Activated T-helper 2 cell treated with anti-CD3 and anti-CD28 coated beads, Interferon-gamma antibody, Interleukin-2, Interleukin-4, amounts not matched to agents 10 μg/mL and 5 μg/mL and 100 μg/mL, durations not matched to agents 14 hours and 24 hours and 36 hours (primary cell): ENCODE measurements at regions not wholly inside any gene's neighbourhood (a gene's known extent, or its start where the extent isn't known, plus 50 kb on each side); places are given as distances from the start of the nearest gene placed in this dataset.

Experiments used
- DNase-seq: peaks from one replicate; pipeline ENCODE4 v3.0.0; 2021; ENCODE audit warnings: low spot score
- H3K27ac Mint-ChIP-seq: one replicate; pipeline ENCODE4 v1.8.0; 2021; ENCODE audit warnings: mixed read lengths
- H3K27me3 Mint-ChIP-seq: one replicate; pipeline ENCODE4 v1.8.0; 2021; ENCODE audit warnings: low read depth, mixed read lengths
- H3K36me3 Mint-ChIP-seq: one replicate; pipeline ENCODE4 v1.8.0; 2021; ENCODE audit warnings: low read depth, mixed read lengths
- H3K4me1 Mint-ChIP-seq: one replicate; pipeline ENCODE4 v1.8.0; 2021; ENCODE audit warnings: low read depth, mixed read lengths
- H3K4me3 Mint-ChIP-seq: one replicate; pipeline ENCODE4 v1.8.0; 2021; ENCODE audit warnings: low read depth, mild to moderate bottlenecking, moderate library complexity, mixed read lengths
- H3K9me3 Mint-ChIP-seq: one replicate; pipeline ENCODE4 v1.8.0; 2021; ENCODE audit warnings: mixed read lengths
- intact Hi-C: fragments of 100-400 bp; cut with micrococcal nuclease; formaldehyde crosslinking; loops from one replicate; pipeline ENCODE4 v1.15.1; 2023

DNA sequence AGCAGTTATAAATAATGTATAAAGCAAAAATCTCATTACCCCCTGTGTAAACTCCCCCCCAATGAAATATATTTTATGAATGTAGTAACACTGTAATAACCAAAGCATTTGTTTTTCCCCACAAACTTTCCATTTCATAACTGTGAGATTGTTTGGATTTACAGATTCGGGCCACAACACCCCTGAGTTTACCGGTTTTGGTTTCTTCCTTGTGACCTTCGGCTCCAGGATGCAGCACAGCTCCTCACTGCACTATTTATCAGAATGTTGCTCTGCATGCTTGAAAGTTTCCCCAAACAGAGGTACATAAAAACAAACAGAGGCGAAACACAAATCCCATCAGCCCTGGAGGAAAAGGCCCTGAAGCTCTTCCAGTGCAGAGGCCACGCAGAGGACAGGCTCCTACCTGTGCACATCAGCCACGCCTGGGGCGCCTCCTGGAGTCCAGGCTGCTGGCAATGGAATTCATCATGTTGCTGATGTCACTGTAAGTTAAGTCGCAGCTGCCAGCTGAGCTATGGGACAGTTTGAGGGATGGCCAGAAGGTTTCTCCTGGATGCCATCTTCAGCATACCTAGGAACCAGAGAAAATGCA is 122.0 kb downstream of the LMO4 start:
- Mint-ChIP-seq H3K9me3 (no peaks in the 10 kb centered on the region), H3K36me3 (no peaks in the 10 kb centered on the region), H3K27me3 (peaks cover 4% of the 10 kb centered on the region), H3K4me1 (peaks cover 19% of the 10 kb centered on the region), H3K4me3 (no peak overlapping the region), H3K27ac (no peak overlapping the region)
- no peak for DNase-seq
- intact Hi-C loops = no loop called here

DNA sequence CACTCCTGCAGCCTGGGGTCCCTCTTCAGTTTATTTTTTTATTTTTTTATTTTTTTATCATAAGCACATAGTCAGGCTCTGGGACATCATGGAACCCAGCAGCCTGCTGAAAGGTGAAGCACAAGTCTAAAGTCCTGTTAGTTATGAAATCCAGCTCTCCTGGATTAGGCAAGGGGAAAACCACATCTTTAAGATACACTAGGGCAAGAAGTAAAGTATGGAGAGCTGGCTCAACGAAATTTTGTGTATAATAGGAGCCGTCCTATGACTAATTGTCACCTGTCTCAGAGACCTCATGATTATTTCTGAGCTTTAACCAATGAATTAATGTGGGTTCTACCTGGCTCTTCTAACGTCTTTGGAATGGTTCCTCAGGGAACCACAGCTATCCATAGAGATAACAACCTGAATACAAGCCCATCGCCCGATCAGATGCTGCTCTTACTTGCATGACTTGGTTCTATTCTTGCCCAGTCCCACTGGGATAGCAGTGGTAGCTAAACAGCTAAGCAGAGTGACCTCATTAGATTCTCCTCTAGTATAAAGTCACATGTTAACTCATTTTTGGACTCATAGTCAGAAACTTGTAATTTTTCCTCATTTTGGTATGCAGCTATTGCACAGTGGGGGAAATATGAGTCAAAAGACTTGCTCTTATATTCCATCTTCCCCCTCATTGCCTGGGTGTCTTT is 122.7 kb downstream of the LMO4 start:
- H3K27me3 Mint-ChIP-seq = peaks cover 8% of the 10 kb centered on the region
- no peaks in the 10 kb centered on the region for H3K9me3 Mint-ChIP-seq
- peaks cover 19% of the 10 kb centered on the region for H3K4me1 Mint-ChIP-seq
- intact Hi-C loops = no loop called here
- no peak overlapping the region for H3K4me3 Mint-ChIP-seq
- DNase-seq = no peak
- no peak overlapping the region for H3K27ac Mint-ChIP-seq
- no peaks in the 10 kb centered on the region for H3K36me3 Mint-ChIP-seq

DNA sequence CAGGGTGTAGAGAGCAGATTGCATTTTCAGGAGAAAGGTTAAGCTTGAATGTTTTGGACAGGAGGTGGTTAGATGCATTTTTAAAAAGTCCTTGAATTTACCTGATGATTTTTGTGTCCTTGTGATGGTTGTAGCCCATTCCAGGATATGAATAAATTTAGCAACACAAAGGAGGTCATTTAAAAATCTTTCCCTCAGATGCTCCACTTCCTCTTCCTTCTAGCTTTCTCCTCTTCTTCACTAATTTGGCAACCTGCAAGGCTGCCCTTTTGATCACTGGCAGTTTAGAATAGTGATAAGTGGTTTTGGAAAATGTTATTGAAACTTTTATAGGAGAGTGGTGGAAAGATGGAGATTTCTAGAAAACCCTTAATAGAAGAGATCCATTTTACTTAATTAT is 124.0 kb downstream of the LMO4 start:
- H3K36me3 Mint-ChIP-seq = no peaks in the 10 kb centered on the region
- DNase-seq = no peak
- intact Hi-C loops = no loop called here
- peaks cover 19% of the 10 kb centered on the region for H3K4me1 Mint-ChIP-seq
- no peaks in the 10 kb centered on the region for H3K9me3 Mint-ChIP-seq
- no peak overlapping the region for H3K27ac Mint-ChIP-seq
- H3K4me3 Mint-ChIP-seq = no peak overlapping the region
- peaks cover 13% of the 10 kb centered on the region for H3K27me3 Mint-ChIP-seq

DNA sequence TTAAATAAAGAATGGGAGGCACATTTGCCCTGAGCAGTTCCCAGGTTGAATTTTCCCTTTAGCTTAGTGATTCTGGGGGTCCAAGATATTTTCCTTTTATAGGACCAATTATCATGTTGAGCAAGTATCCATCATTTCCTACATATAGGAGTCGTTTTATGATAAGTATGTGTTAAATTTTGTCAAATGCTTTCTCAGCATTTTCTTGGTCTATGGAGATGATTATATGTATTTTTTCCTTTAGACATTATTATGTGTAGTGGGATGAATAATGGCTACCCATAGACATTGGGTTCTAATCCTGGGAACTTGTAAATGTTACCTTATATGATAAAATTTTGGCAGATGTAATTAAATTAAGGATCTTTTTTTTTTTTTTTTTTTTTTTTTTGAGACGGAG is 128.7 kb downstream of the LMO4 start:
- H3K27me3 Mint-ChIP-seq = peaks cover 28% of the 10 kb centered on the region
- no peak for DNase-seq
- no peaks in the 10 kb centered on the region for H3K9me3 Mint-ChIP-seq
- H3K36me3 Mint-ChIP-seq = no peaks in the 10 kb centered on the region
- no peaks in the 10 kb centered on the region for H3K4me1 Mint-ChIP-seq
- no peak overlapping the region for H3K4me3 Mint-ChIP-seq
- intact Hi-C loops = no loop called here
- no peak overlapping the region for H3K27ac Mint-ChIP-seq

DNA sequence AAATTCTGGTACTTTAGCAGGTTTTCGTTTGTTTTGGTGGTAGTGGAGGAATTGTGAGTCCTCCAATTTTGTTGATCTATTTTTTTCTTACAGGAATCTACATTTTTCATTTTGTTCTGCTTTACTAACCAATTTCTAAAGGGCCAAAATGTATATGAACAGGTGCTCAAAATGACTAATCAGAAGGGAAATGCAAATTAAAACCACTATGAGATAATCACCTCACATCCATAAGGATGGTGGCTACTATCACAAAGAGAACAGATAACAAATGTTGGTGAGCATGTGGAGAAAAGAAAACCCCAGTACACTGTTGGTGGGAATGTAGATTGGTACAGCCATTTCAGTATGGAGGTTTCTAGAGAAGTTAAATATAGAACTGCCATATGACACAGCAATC is 134.2 kb downstream of the LMO4 start:
- H3K4me3 Mint-ChIP-seq = no peak overlapping the region
- H3K9me3 Mint-ChIP-seq = no peaks in the 10 kb centered on the region
- H3K27me3 Mint-ChIP-seq = peaks cover 18% of the 10 kb centered on the region
- H3K27ac Mint-ChIP-seq = no peak overlapping the region
- no peak for DNase-seq
- H3K36me3 Mint-ChIP-seq = no peaks in the 10 kb centered on the region
- H3K4me1 Mint-ChIP-seq = no peaks in the 10 kb centered on the region
- intact Hi-C loops = no loop called here

DNA sequence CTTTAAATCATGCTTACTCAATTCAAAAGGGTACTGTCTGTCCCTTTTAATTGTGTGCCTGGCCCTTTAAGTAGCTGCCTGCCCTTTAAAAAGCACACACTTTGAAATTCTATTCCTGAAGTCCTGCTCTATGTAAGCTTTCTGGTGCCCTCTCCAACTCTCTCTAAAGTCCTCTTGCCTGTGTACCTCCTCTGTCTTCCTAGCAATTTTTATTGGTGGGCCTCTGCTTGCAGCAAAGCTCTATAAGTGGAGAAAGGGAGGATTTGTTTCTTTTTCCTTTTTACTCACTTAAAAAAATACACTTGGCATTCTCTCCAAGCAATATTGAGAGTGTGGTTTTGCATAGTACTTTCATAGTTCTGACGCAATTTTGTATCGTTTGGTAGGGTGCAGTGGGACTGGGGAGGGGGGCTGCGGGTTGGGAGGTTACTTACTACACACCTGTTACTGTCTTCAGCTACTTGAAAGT is 135.4 kb downstream of the LMO4 start:
- Mint-ChIP-seq H3K27ac (no peak overlapping the region), H3K4me3 (no peak overlapping the region), H3K36me3 (no peaks in the 10 kb centered on the region), H3K4me1 (no peaks in the 10 kb centered on the region), H3K9me3 (no peaks in the 10 kb centered on the region), H3K27me3 (peaks cover 18% of the 10 kb centered on the region)
- intact Hi-C loops = no loop called here
- no peak for DNase-seq

DNA sequence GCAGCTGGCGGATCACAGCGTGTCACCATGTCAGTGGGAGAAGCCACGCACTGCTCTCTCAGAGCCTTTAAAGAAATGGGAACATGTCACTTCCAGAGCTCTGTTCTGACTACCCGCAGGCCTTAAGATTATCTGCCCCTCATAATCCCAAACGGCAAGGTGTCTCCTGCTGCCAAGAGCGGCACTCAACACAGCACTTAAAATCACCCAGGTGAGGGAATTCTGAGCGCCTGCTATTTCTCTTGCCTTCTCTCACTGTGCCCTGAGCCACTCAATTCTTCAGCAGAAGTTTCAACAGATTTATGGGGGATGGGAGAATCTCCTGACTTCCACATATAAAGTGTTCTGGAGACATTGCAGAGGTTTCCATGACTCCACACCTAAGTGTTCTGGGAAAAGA is 137.9 kb downstream of the LMO4 start:
- intact Hi-C loops = no loop called here
- no peak for DNase-seq
- no peak overlapping the region for H3K4me3 Mint-ChIP-seq
- peaks cover 8% of the 10 kb centered on the region for H3K27me3 Mint-ChIP-seq
- no peaks in the 10 kb centered on the region for H3K4me1 Mint-ChIP-seq
- no peaks in the 10 kb centered on the region for H3K9me3 Mint-ChIP-seq
- H3K27ac Mint-ChIP-seq = no peak overlapping the region
- H3K36me3 Mint-ChIP-seq = no peaks in the 10 kb centered on the region

DNA sequence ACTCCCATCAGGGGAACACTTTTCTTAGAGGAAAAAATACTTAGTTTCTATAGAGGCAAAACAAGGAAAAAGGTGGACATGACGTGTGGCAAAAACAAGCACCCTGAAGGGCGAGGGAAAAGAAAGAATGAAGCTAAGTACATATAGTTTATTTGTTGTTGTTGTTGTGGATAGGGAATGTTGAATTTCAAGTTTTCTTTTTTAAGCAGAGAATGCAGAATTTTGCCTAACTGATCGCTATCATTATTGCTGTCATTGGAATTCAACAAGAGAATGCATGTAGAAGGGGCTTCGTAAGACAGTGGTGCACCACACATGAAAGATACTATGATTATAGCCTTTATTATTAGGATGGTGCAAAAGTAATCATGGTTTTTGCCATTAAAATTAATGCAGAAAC is 144.0 kb downstream of the LMO4 start:
- Mint-ChIP-seq H3K36me3 (no peaks in the 10 kb centered on the region), H3K4me1 (no peaks in the 10 kb centered on the region), H3K27me3 (peaks cover 2% of the 10 kb centered on the region), H3K9me3 (no peaks in the 10 kb centered on the region), H3K4me3 (no peak overlapping the region), H3K27ac (no peak overlapping the region)
- intact Hi-C loops = no loop called here
- DNase-seq = no peak

DNA sequence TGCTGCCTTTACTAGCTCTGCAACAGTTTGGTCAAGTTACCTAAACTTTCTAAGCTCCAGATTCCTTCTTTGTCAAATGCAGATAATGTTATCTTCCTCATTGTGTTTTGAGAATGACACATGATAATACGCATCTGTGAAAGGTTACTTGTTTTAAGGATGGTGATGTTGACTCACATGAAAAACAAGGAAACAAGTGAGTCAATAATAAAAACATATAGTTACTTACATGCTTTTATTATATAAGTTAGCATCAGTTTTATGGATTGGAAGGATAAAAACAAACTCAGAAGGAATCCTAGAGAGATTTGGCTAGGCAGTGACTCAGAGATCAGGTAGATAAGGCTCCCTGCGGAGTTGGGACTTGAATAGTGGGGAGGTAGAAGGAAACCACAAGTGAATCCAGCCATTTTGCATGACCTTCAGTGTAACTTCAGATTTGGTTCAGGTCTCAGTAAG is 144.6 kb downstream of the LMO4 start:
- Mint-ChIP-seq H3K27ac (no peak overlapping the region), H3K4me1 (no peaks in the 10 kb centered on the region), H3K36me3 (no peaks in the 10 kb centered on the region), H3K4me3 (no peak overlapping the region), H3K27me3 (peaks cover 2% of the 10 kb centered on the region), H3K9me3 (no peaks in the 10 kb centered on the region)
- no peak for DNase-seq
- intact Hi-C loops = no loop called here

DNA sequence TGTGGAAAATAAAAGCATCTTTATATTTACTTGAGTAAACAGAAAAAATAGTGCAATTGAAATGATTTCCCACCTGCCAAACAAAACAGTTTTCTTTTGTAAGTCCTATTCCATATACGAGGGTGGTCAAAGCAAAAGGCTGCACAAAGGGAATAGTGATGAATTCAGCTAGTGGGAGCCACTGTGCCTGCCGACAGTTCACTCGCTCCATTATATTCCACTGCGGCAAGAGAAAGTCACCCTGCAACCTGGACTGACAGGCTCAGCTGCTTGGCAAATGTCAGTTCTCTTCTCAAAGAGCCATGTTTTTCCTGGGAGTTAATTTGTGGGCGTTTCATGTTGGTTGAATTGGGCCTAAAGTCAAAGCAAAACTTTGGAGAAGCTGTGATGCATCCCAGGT is 145.4 kb downstream of the LMO4 start:
- no peak overlapping the region for H3K4me3 Mint-ChIP-seq
- no peaks in the 10 kb centered on the region for H3K9me3 Mint-ChIP-seq
- H3K36me3 Mint-ChIP-seq = no peaks in the 10 kb centered on the region
- intact Hi-C loops = no loop called here
- DNase-seq = no peak
- no peaks in the 10 kb centered on the region for H3K4me1 Mint-ChIP-seq
- H3K27me3 Mint-ChIP-seq = peaks cover 2% of the 10 kb centered on the region
- H3K27ac Mint-ChIP-seq = no peak overlapping the region

DNA sequence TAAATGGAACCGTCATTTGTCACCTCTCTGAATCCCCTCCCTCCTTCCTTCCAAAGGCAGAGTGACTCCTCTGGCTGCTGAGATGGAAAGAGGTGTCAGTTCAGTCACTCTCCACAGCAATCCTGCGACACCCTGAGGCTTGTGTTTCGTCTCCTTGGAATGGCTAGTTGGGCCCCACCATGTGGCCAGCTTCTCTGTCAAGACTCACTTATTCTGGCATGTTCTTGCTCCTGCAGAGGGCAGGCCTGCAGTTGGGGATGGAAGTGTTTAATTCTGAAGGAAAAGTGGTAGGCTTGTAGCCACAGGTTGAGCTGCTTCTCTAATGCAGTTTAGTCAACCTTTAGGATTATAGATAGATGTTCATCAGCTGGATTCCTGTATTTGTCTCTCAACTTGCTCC is 149.6 kb downstream of the LMO4 start:
- Mint-ChIP-seq H3K4me1 (no peaks in the 10 kb centered on the region), H3K9me3 (no peaks in the 10 kb centered on the region), H3K27me3 (peaks cover 2% of the 10 kb centered on the region), H3K27ac (no peak overlapping the region), H3K4me3 (no peak overlapping the region), H3K36me3 (no peaks in the 10 kb centered on the region)
- intact Hi-C loops = no loop called here
- no peak for DNase-seq

DNA sequence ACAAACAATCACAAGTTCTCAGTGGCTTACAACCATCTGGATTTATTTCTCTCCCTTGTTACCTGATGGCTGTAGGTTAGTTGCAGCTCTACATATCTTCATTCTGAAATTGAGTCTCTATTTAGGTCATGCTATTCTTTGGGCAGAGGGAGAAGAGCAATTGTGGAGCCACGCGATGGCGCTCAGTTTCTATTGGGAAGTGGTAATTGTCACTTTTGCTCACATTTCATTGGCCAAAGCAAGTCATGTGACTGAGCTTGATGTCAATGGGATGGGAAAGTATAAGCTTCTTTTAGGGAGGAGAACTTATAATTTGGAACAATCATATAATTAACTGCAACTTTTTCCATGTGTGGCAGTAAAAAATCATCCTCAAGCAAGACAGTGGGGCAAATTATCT is 166.5 kb downstream of the LMO4 start:
- Mint-ChIP-seq H3K36me3 (no peaks in the 10 kb centered on the region), H3K27me3 (peaks cover 7% of the 10 kb centered on the region), H3K27ac (no peak overlapping the region), H3K4me3 (no peak overlapping the region), H3K4me1 (no peaks in the 10 kb centered on the region), H3K9me3 (no peaks in the 10 kb centered on the region)
- no peak for DNase-seq
- intact Hi-C loops = no loop called here

DNA sequence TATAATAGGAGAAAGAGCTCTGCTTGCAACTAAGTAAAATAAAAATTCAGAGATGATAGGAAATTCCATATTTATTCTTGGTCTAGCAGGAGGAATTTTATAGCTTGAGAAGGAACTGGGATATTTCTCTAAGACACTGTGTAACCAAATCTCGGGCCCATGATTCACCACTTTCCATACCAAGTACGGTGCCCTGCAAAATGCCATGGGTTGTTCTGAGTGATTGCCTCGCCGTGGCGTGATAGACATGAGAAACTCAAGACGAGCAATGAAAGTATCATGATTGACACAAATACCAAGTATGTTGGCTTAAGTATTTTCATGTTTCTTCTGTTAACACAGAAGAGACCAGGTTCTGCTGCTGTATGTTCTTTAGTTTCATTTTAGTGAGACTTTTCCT is 167.2 kb downstream of the LMO4 start:
- Mint-ChIP-seq H3K4me3 (no peak overlapping the region), H3K9me3 (no peaks in the 10 kb centered on the region), H3K4me1 (no peaks in the 10 kb centered on the region), H3K27ac (no peak overlapping the region), H3K36me3 (no peaks in the 10 kb centered on the region), H3K27me3 (peaks cover 11% of the 10 kb centered on the region)
- intact Hi-C loops = no loop called here
- no peak for DNase-seq
